Effector memory CD4-positive, alpha-beta T cell (primary cell): ENCODE measurements at regions not wholly inside any gene's neighbourhood (a gene's known extent, or its start where the extent isn't known, plus 50 kb on each side); places are given as distances from the start of the nearest gene placed in this dataset.
"Not testable (repeated sequence)": the region's sequence is repeated elsewhere in the genome, so short reads cannot be mapped to it uniquely, and the experiment has no call there.

Experiments
- DNase-seq, 3 donors: peaks; one replicate each; pipeline ENCODE4 v3.0.0-alpha.2; 2020
- H3K27ac ChIP-seq: 2 replicates; pipeline ENCODE4 v1.7.0; 2013; ENCODE audit warnings: mild to moderate bottlenecking, low read length, moderate library complexity; ENCODE audit not compliant: insufficient read depth, poor library complexity, severe bottlenecking
- H3K27me3 ChIP-seq: replicated peaks from 2 replicates; pipeline ENCODE4 v1.7.0; 2013; ENCODE audit warnings: mild to moderate bottlenecking, low read length; ENCODE audit not compliant: insufficient read depth, control insufficient read depth, poor library complexity, severe bottlenecking
- H3K36me3 ChIP-seq: 2 replicates; pipeline ENCODE4 v1.7.0; 2013; ENCODE audit warnings: mild to moderate bottlenecking, low read length, moderate library complexity; ENCODE audit not compliant: control insufficient read depth, insufficient read depth
- H3K4me1 ChIP-seq: 2 replicates; pipeline ENCODE4 v1.7.0; 2013; ENCODE audit warnings: low read length, mild to moderate bottlenecking; ENCODE audit not compliant: control insufficient read depth, insufficient read depth, poor library complexity, severe bottlenecking
- H3K4me3 ChIP-seq: 2 replicates; pipeline ENCODE4 v1.7.0; 2013; ENCODE audit warnings: low read length, low read depth, mild to moderate bottlenecking; ENCODE audit not compliant: insufficient read depth, poor library complexity, severe bottlenecking
- H3K9me3 ChIP-seq: 2 replicates; pipeline ENCODE4 v1.7.0; 2013; ENCODE audit warnings: mild to moderate bottlenecking, low read length, moderate library complexity; ENCODE audit not compliant: control insufficient read depth

GRCh38 chr7:3134745-3135144, 91.1 kb upstream of the CARD11 start:
- no peaks in the 10 kb centered on the region for H3K4me1 ChIP-seq
- H3K27me3 ChIP-seq: no peaks in the 10 kb centered on the region
- H3K9me3 ChIP-seq: no peaks in the 10 kb centered on the region
- no peak overlapping the region for H3K27ac ChIP-seq
- no peak overlapping the region for H3K4me3 ChIP-seq
- no peaks in the 10 kb centered on the region for H3K36me3 ChIP-seq
- no peak for DNase-seq

- no peaks in the 10 kb centered on the region for H3K4me1 ChIP-seq
- H3K36me3 ChIP-seq: no peaks in the 10 kb centered on the region
- no peak overlapping the region for H3K4me3 ChIP-seq
- no peak overlapping the region for H3K27ac ChIP-seq
- H3K9me3 ChIP-seq: no peaks in the 10 kb centered on the region
- DNase-seq: no peak
- no peaks in the 10 kb centered on the region for H3K27me3 ChIP-seq
These were observed 92.0 kb upstream of the CARD11 start for GRCh38 chr7:3135626-3136025.

GRCh38 chr7:3138206-3138605, 94.5 kb upstream of the CARD11 start:
- Histone ChIP-seq H3K36me3 (no peaks in the 10 kb centered on the region), H3K4me1 (no peaks in the 10 kb centered on the region), H3K4me3 (no peak overlapping the region), H3K9me3 (no peaks in the 10 kb centered on the region), H3K27me3 (no peaks in the 10 kb centered on the region), H3K27ac (no peak overlapping the region)
- no peak for DNase-seq

- Histone ChIP-seq H3K27ac (no peak overlapping the region), H3K9me3 (no peaks in the 10 kb centered on the region), H3K27me3 (no peaks in the 10 kb centered on the region), H3K4me1 (no peaks in the 10 kb centered on the region), H3K36me3 (no peaks in the 10 kb centered on the region), H3K4me3 (no peak overlapping the region)
- DNase-seq: no peak
These were observed 95.3 kb upstream of the CARD11 start for GRCh38 chr7:3138997-3139396.

GRCh38 chr7:3140834-3141233, 97.2 kb upstream of the CARD11 start:
- no peaks in the 10 kb centered on the region for H3K27me3 ChIP-seq
- no peak overlapping the region for H3K4me3 ChIP-seq
- no peaks in the 10 kb centered on the region for H3K36me3 ChIP-seq
- no peaks in the 10 kb centered on the region for H3K4me1 ChIP-seq
- DNase-seq: no peak
- no peaks in the 10 kb centered on the region for H3K9me3 ChIP-seq
- no peak overlapping the region for H3K27ac ChIP-seq

- Histone ChIP-seq H3K27ac (no peak overlapping the region), H3K27me3 (no peaks in the 10 kb centered on the region), H3K36me3 (no peaks in the 10 kb centered on the region), H3K9me3 (no peaks in the 10 kb centered on the region), H3K4me1 (no peaks in the 10 kb centered on the region), H3K4me3 (no peak overlapping the region)
- DNase-seq: no peak
These were observed 97.7 kb upstream of the CARD11 start for GRCh38 chr7:3141326-3141725.

- no peaks in the 10 kb centered on the region for H3K36me3 ChIP-seq
- no peaks in the 10 kb centered on the region for H3K4me1 ChIP-seq
- H3K4me3 ChIP-seq: no peak overlapping the region
- H3K27me3 ChIP-seq: no peaks in the 10 kb centered on the region
- DNase-seq: no peak
- H3K9me3 ChIP-seq: no peaks in the 10 kb centered on the region
- no peak overlapping the region for H3K27ac ChIP-seq
These were observed 100.5 kb upstream of the CARD11 start for GRCh38 chr7:3143869-3144775.

GRCh38 chr7:3144776-3145125, 101.1 kb upstream of the CARD11 start:
- not testable (repeated sequence) for H3K27me3 ChIP-seq, DNase-seq, H3K9me3 ChIP-seq, H3K36me3 ChIP-seq, H3K4me1 ChIP-seq, H3K4me3 ChIP-seq, H3K27ac ChIP-seq

- H3K27ac ChIP-seq: no peak overlapping the region
- H3K4me1 ChIP-seq: no peaks in the 10 kb centered on the region
- no peaks in the 10 kb centered on the region for H3K27me3 ChIP-seq
- no peaks in the 10 kb centered on the region for H3K9me3 ChIP-seq
- H3K4me3 ChIP-seq: no peak overlapping the region
- no peak for DNase-seq
- H3K36me3 ChIP-seq: no peaks in the 10 kb centered on the region
These were observed 103.0 kb upstream of the CARD11 start for GRCh38 chr7:3146571-3147226.

GRCh38 chr7:3148471-3148870, 104.8 kb upstream of the CARD11 start:
- not testable (repeated sequence) for H3K27ac ChIP-seq, H3K9me3 ChIP-seq, H3K4me1 ChIP-seq, H3K27me3 ChIP-seq, H3K36me3 ChIP-seq, DNase-seq, H3K4me3 ChIP-seq
